Frontal cortex (tissue), 3 donors: ENCODE measurements at regions not wholly inside any gene's neighbourhood (a gene's known extent, or its start where the extent isn't known, plus 50 kb on each side); places are given as distances from the start of the nearest gene placed in this dataset.
A peak's percentile ranks its signal among the peaks of the same experiment; 100 is the strongest.
"Not testable (repeated sequence)": the region's sequence is repeated elsewhere in the genome, so short reads cannot be mapped to it uniquely, and the experiment has no call there.

Experiments used
- DNase-seq, 2 donors: peaks; one replicate each; pipeline ENCODE4 v3.0.0; 2012; ENCODE audit warnings: low spot score in 2 of 2
- FAIRE-seq: peaks from 2 replicates; lab custom pipeline; 2012; peaks lifted over from hg19 to GRCh38; lab: Jason Lieb, UNC
- donor health status: control.
- donor health status: control.
- donor health status: control.

- no peak for DNase-seq
- no peak for FAIRE-seq
Observed at GRCh38 chr4:65014078-65014477, 604.8 kb upstream of the TECRL start.

DNA sequence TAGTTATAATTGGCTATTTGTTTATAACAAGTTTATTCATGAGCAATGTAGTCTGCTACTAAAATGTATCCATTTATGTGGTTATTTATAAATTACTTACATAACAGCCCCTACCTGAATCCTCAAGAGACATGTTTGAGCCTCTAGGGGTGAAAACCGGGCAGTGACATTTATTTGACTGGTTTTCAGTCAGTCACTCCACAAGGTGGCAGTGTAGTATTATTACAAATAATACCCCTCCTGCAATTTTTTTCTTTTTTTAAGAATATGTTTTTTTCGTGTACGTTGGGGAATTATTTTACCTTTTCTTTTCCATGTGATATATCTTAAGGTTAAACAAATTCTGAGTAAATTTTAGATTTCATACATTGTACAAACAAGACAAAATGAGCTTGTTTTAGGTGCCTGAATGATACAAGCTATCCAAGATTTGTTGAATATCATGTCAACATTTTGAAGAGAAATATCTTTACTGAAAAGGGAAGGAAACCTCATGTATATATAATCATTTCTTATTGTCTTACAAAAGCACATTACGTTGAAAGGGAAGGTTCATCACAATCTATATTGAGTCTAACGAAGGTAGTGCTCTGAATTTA lies 598.7 kb upstream of the TECRL start:
- FAIRE-seq (no peak), DNase-seq (peak in 1 of 2 donors; percentile 1)

DNA sequence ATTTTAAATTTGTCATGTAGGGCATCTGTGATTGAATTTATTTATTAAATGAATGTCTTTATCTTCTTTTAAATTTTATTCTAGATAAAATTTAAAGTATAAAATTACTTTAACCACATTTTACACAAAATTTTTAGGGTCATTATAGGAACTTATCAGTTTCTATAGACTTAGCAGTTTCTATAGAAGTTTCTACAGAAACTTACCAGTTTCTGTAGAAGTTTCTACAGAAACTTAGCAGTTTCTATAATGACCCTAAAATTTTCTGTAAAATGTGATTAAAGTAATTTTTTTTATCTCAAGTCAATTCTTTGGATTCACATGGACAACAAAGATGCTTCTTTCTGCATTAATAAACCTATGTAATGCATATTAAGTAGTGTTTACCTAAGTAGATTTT lies 565.9 kb upstream of the TECRL start:
- DNase-seq (no peak), FAIRE-seq (no peak)

DNA sequence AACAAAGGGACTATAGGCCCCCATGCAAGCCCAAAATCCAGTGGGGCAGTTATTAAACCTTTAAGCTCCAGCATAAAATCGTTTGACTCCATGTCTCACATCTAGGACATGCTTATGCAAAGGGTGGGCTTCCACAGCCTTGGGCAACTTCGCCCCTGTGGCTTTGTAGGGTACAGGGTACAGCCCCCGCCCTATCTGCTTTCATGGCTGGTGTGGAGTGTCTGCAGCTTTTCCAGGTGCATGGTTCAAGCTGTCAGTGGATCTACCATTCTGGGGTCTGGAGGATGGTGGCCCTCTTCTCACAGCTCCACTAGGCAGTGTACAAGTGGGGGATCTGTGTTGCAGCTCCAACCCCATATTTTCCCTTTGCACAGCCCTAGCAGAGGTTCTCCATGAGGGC lies 559.8 kb upstream of the TECRL start:
- FAIRE-seq (no peak), DNase-seq (no peak)

GRCh38 chr4:64967286-64967685 lies 558.0 kb upstream of the TECRL start:
- DNase-seq (no peak), FAIRE-seq (no peak)

- no peak for DNase-seq
- no peak for FAIRE-seq
Observed at GRCh38 chr4:64960516-64960915, 551.3 kb upstream of the TECRL start.

GRCh38 chr4:64940698-64941097 lies 531.4 kb upstream of the TECRL start:
- FAIRE-seq (no peak), DNase-seq (no peak)

GRCh38 chr4:64935469-64936001 lies 526.3 kb upstream of the TECRL start:
- DNase-seq (no peak), FAIRE-seq (no peak)

- DNase-seq: no peak
- no peak for FAIRE-seq
Observed at GRCh38 chr4:64911846-64912245, 502.6 kb upstream of the TECRL start.

GRCh38 chr4:64903986-64904385 lies 494.7 kb upstream of the TECRL start:
- FAIRE-seq: no peak
- no peak for DNase-seq

GRCh38 chr4:64899563-64899962 lies 490.3 kb upstream of the TECRL start:
- DNase-seq: no peak
- no peak for FAIRE-seq

- FAIRE-seq, DNase-seq: not testable (repeated sequence)
Observed at GRCh38 chr4:64899030-64899429, 489.8 kb upstream of the TECRL start.

DNA sequence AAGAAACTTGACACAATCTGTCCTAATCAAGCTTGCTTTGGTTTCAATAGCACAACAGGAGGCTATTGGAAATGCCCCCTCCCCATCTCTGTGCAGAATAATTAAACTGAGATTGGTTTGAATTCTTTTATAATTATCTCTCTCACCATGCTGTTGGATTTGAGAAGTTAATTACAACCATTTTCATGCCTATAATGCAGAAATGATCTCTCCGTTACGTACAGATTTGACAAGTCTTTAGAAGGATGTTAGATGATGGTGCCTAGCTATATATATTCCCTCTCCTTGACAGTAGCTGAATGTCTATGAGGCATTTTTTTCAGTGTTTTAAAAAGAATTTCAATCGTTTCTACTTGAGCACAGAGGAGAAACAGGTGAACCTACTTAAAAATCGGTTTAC lies 488.4 kb upstream of the TECRL start:
- FAIRE-seq (no peak), DNase-seq (no peak)

DNA sequence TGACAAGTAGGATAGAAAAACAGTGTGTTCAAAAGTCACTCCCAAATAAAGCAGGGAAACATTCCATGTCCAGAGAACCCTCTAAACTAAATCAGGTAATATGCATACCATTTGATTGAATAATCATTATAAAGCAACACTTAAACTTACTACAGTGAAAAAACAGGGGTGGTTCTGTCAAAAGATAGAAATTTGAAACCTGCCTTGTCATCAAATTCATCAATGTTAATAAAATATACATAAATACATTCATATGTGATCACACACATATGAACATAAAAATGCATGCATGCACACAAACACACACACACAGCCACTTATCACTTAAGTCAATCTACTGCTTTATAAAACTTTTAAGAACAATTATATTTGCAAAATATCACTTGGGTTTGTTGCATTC lies 485.8 kb upstream of the TECRL start:
- no peak for FAIRE-seq

GRCh38 chr4:64893205-64893604 lies 484.0 kb upstream of the TECRL start:
- no peak for DNase-seq
- FAIRE-seq: no peak

More for the DNA sequence above, 485.8 kb upstream of the TECRL start:
- no peak for DNase-seq

DNA sequence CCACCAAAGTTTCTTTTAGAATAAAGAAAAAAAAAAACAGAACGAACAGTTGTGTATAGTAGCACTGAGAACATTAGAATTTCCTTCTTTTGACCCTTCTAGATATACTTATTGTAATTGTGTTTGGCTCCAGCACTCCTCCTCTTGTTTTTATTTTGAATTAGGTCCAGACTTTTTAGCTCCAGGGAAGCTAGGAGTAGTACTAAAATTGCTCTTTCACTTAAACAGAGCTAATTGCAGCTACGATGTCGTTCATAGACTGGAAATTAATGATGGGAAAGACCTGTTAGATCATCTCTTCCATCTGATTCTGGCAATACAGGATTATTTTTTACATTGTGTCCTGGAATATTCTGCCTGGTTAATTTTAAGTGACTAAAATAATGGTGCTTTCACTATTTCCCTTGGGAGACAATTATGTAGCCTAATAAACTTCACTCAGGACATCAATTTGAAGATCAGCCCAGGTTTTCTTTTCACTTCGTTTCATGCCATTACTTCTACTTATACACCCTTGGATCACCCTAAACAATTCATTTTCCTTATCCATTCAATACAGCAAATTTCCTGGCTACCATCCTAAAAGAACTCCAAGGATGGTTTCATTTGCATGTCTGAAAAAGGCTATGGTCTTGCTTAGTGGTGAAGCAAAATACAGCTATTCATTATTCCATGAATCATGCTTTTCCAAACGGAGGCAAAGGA lies 480.8 kb upstream of the TECRL start:
- DNase-seq: no peak
- no peak for FAIRE-seq

DNA sequence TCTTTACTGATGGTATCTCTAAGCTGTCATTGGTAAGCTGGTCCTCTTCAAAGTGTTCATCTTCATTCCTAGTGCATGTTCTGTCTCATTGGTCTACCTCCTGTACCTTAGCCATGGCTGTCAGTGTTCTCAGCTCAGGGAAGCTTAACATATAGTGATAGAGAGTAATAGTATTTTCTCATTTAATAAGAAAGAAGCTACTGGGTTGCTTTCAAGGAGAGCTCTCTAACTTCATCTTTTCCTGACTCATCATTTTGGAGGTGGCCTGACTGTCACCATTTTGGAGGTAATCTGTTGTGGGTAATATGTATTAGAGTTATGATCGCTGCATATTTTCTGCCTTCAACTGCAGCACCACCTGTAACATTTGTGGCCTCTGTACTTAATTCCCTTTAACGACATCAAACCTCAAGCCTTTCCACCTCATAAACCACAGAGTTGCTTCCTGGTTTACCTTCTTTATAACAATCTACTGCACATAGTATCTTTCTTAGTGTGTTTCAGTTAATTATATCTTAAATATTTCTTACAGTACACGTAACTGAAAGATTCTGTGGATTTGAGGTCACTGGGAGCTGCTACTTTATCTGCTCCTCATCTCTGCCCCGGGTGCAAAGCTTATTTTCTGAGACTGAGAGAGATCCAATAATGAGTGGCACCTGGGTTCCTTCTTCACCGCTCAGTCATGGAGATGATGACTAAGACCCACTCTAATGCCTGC lies 474.0 kb upstream of the TECRL start:
- no peak for DNase-seq
- no peak for FAIRE-seq

DNA sequence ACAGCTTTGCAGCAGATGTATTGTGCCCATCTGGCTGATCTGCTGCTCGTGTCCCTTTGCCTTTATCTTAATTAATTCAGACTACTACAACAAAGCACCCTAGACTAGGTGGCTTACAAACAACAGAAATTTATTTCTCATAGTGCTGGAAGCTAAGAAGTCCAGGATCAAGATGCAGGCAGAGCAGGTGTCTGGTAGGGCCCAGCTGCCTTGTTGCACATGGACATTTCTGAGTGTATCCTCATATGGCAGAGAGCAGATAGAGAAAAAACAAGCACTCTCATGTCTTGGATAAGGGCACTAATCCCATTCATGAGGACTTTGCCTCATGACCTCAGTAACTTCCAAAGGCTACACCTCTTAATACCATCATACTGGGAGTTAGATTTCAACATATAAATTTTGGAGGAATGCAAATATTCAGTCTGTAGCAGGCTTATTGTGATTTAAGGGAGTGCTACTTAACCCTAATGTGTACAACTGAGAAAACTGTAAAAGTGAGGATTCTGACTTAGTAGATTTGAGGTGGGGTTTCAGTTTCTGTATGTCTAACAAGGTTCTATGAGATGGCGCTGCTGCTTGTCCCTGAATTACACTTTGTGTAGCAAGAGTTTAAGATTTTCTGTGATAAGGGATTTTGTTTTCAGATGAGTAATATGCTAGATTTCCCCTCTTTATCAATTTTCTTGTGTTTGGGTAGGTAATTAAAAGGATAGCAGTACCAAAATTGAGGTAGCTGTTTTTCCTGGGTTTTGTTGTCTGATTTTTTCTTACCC lies 473.2 kb upstream of the TECRL start:
- FAIRE-seq: no peak
- no peak for DNase-seq

DNA sequence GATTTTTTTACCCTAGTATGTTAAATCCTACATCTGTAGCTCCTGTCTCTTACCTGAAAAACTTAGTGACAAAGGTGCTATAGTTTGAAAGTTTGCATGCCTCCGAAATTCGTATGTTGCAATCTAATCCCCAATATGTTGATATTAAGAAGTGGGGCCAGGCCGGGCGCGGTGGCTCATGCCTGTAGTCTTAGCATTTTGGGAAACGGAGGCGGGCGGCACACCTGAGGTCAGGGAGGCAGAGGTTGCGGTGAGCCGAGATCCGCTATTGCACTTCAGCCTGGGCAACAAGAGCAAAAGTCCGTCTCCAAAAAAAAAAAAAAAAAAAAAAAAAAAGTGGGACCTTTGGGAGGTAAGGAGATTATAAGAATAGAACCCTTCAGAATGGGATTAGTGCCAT lies 471.3 kb upstream of the TECRL start:
- no peak for FAIRE-seq
- DNase-seq: no peak

DNA sequence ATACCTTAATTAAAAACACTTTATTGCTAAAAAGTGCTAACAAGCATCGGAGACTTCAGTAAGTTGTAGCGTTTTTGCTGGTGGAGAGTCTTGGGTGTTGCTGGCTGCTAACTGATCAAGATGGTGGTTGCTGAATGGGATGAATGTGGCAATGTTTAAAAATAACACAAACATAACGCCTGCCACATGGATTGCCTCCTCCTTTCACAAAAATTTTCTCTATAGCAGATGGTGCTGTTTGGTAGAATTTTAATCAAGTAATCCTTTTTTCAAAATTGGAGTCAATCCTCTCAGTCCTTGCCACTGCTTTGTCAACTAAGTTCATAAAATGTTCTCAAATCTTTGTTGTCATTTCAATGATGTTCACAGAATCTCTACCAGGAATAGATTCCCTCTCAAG lies 466.8 kb upstream of the TECRL start:
- FAIRE-seq (no peak), DNase-seq (no peak)
